ENCODE measurements at regions not wholly inside any gene's neighbourhood (a gene's known extent, or its start where the extent isn't known, plus 50 kb on each side); places are given as distances from the start of the nearest gene placed in this dataset.

- Histone ChIP-seq H3K36me3 (ENCODE audit: control insufficient read depth, insufficient read depth, low read length, severe bottlenecking) (no peaks in the 10 kb centered on the region), H3K9ac (ENCODE audit: low read length) (no peak overlapping the region), H3K4me3 (ENCODE audit: low read length) (no peak overlapping the region), H3K9me3 (ENCODE audit: control insufficient read depth, low read length) (no peaks in the 10 kb centered on the region), H3K27me3 (replicated peaks; ENCODE audit: control insufficient read depth, insufficient read depth, low read length) (peaks cover 17% of the 10 kb centered on the region), H3K4me1 (ENCODE audit: control insufficient read depth, insufficient read depth, low read length) (no peaks in the 10 kb centered on the region)
- DNase-seq (ENCODE audit: low read depth): no peak
These were observed 116.1 kb downstream of the OR13A1 start for GRCh38 chr10:45199205-45199740.

- no peaks in the 10 kb centered on the region for H3K36me3 ChIP-seq (ENCODE audit: control insufficient read depth, insufficient read depth, low read length, severe bottlenecking)
These were observed 114.1 kb downstream of the OR13A1 start for GRCh38 chr10:45201271-45201670.

GRCh38 chr10:45202242-45202641 lies 113.2 kb downstream of the OR13A1 start:
- H3K4me3 ChIP-seq (ENCODE audit: low read length): no peak overlapping the region
- H3K27me3 ChIP-seq (replicated peaks; ENCODE audit: control insufficient read depth, insufficient read depth, low read length): peaks cover 19% of the 10 kb centered on the region
- no peaks in the 10 kb centered on the region for H3K36me3 ChIP-seq (ENCODE audit: control insufficient read depth, insufficient read depth, low read length, severe bottlenecking)
- DNase-seq (ENCODE audit: low read depth): no peak
- H3K9me3 ChIP-seq (ENCODE audit: control insufficient read depth, low read length): no peaks in the 10 kb centered on the region
- H3K4me1 ChIP-seq (ENCODE audit: control insufficient read depth, insufficient read depth, low read length): no peaks in the 10 kb centered on the region
- no peak overlapping the region for H3K9ac ChIP-seq (ENCODE audit: low read length)

More at GRCh38 chr10:45201271-45201670, 114.1 kb downstream of the OR13A1 start:
- H3K9me3 ChIP-seq (ENCODE audit: control insufficient read depth, low read length): no peaks in the 10 kb centered on the region
- H3K27me3 ChIP-seq (replicated peaks; ENCODE audit: control insufficient read depth, insufficient read depth, low read length): peaks cover 19% of the 10 kb centered on the region
- H3K4me3 ChIP-seq (ENCODE audit: low read length): no peak overlapping the region
- no peak overlapping the region for H3K9ac ChIP-seq (ENCODE audit: low read length)
- DNase-seq (ENCODE audit: low read depth): no peak
- H3K4me1 ChIP-seq (ENCODE audit: control insufficient read depth, insufficient read depth, low read length): no peaks in the 10 kb centered on the region

- no peak overlapping the region for H3K9ac ChIP-seq (ENCODE audit: low read length)
- no peaks in the 10 kb centered on the region for H3K4me1 ChIP-seq (ENCODE audit: control insufficient read depth, insufficient read depth, low read length)
- no peak for DNase-seq (ENCODE audit: low read depth)
- no peak overlapping the region for H3K4me3 ChIP-seq (ENCODE audit: low read length)
- no peaks in the 10 kb centered on the region for H3K36me3 ChIP-seq (ENCODE audit: control insufficient read depth, insufficient read depth, low read length, severe bottlenecking)
- peaks cover 22% of the 10 kb centered on the region for H3K9me3 ChIP-seq (ENCODE audit: control insufficient read depth, low read length)
- H3K27me3 ChIP-seq (replicated peaks; ENCODE audit: control insufficient read depth, insufficient read depth, low read length): peaks cover 16% of the 10 kb centered on the region
These were observed 110.2 kb downstream of the OR13A1 start for GRCh38 chr10:45204954-45205775.

- H3K4me3 ChIP-seq (ENCODE audit: low read length): no peak overlapping the region
- no peaks in the 10 kb centered on the region for H3K4me1 ChIP-seq (ENCODE audit: control insufficient read depth, insufficient read depth, low read length)
- H3K9me3 ChIP-seq (ENCODE audit: control insufficient read depth, low read length): peaks cover 29% of the 10 kb centered on the region
- H3K36me3 ChIP-seq (ENCODE audit: control insufficient read depth, insufficient read depth, low read length, severe bottlenecking): no peaks in the 10 kb centered on the region
- no peak for DNase-seq (ENCODE audit: low read depth)
- H3K27me3 ChIP-seq (replicated peaks; ENCODE audit: control insufficient read depth, insufficient read depth, low read length): no peaks in the 10 kb centered on the region
- no peak overlapping the region for H3K9ac ChIP-seq (ENCODE audit: low read length)
These were observed 105.5 kb downstream of the OR13A1 start for GRCh38 chr10:45209888-45210287.

- DNase-seq (ENCODE audit: low read depth): no peak
- peaks cover 29% of the 10 kb centered on the region for H3K9me3 ChIP-seq (ENCODE audit: control insufficient read depth, low read length)
- no peaks in the 10 kb centered on the region for H3K36me3 ChIP-seq (ENCODE audit: control insufficient read depth, insufficient read depth, low read length, severe bottlenecking)
- no peak overlapping the region for H3K4me3 ChIP-seq (ENCODE audit: low read length)
- no peaks in the 10 kb centered on the region for H3K27me3 ChIP-seq (replicated peaks; ENCODE audit: control insufficient read depth, insufficient read depth, low read length)
- no peak overlapping the region for H3K9ac ChIP-seq (ENCODE audit: low read length)
- no peaks in the 10 kb centered on the region for H3K4me1 ChIP-seq (ENCODE audit: control insufficient read depth, insufficient read depth, low read length)
These were observed 103.8 kb downstream of the OR13A1 start for GRCh38 chr10:45211576-45211975.

GRCh38 chr10:45219416-45219815 lies 96.0 kb downstream of the OR13A1 start:
- no peak for DNase-seq (ENCODE audit: low read depth)
- H3K27me3 ChIP-seq (replicated peaks; ENCODE audit: control insufficient read depth, insufficient read depth, low read length): peaks cover 7% of the 10 kb centered on the region
- no peaks in the 10 kb centered on the region for H3K4me1 ChIP-seq (ENCODE audit: control insufficient read depth, insufficient read depth, low read length)
- H3K9me3 ChIP-seq (ENCODE audit: control insufficient read depth, low read length): no peaks in the 10 kb centered on the region
- no peaks in the 10 kb centered on the region for H3K36me3 ChIP-seq (ENCODE audit: control insufficient read depth, insufficient read depth, low read length, severe bottlenecking)
- no peak overlapping the region for H3K4me3 ChIP-seq (ENCODE audit: low read length)
- H3K9ac ChIP-seq (ENCODE audit: low read length): no peak overlapping the region

GRCh38 chr10:45220931-45221330 lies 94.5 kb downstream of the OR13A1 start:
- Histone ChIP-seq H3K4me1 (ENCODE audit: control insufficient read depth, insufficient read depth, low read length) (no peaks in the 10 kb centered on the region), H3K4me3 (ENCODE audit: low read length) (no peak overlapping the region), H3K27me3 (replicated peaks; ENCODE audit: control insufficient read depth, insufficient read depth, low read length) (peaks cover 12% of the 10 kb centered on the region), H3K36me3 (ENCODE audit: control insufficient read depth, insufficient read depth, low read length, severe bottlenecking) (no peaks in the 10 kb centered on the region), H3K9ac (ENCODE audit: low read length) (no peak overlapping the region), H3K9me3 (ENCODE audit: control insufficient read depth, low read length) (no peaks in the 10 kb centered on the region)
- no peak for DNase-seq (ENCODE audit: low read depth)

- no peak overlapping the region for H3K9ac ChIP-seq (ENCODE audit: low read length)
- peaks cover 30% of the 10 kb centered on the region for H3K27me3 ChIP-seq (replicated peaks; ENCODE audit: control insufficient read depth, insufficient read depth, low read length)
- H3K4me3 ChIP-seq (ENCODE audit: low read length): peak overlapping the region; percentile 12
- no peak for DNase-seq (ENCODE audit: low read depth)
- no peaks in the 10 kb centered on the region for H3K4me1 ChIP-seq (ENCODE audit: control insufficient read depth, insufficient read depth, low read length)
- no peaks in the 10 kb centered on the region for H3K9me3 ChIP-seq (ENCODE audit: control insufficient read depth, low read length)
- no peaks in the 10 kb centered on the region for H3K36me3 ChIP-seq (ENCODE audit: control insufficient read depth, insufficient read depth, low read length, severe bottlenecking)
These were observed 91.1 kb downstream of the OR13A1 start for GRCh38 chr10:45224219-45224841.

GRCh38 chr10:45227042-45227441 lies 88.4 kb downstream of the OR13A1 start:
- Histone ChIP-seq H3K9me3 (ENCODE audit: control insufficient read depth, low read length) (peaks cover 10% of the 10 kb centered on the region), H3K27me3 (replicated peaks; ENCODE audit: control insufficient read depth, insufficient read depth, low read length) (peaks cover 26% of the 10 kb centered on the region), H3K36me3 (ENCODE audit: control insufficient read depth, insufficient read depth, low read length, severe bottlenecking) (no peaks in the 10 kb centered on the region), H3K4me1 (ENCODE audit: control insufficient read depth, insufficient read depth, low read length) (no peaks in the 10 kb centered on the region), H3K9ac (ENCODE audit: low read length) (no peak overlapping the region), H3K4me3 (ENCODE audit: low read length) (no peak overlapping the region)
- no peak for DNase-seq (ENCODE audit: low read depth)

- no peak overlapping the region for H3K4me3 ChIP-seq (ENCODE audit: low read length)
- peaks cover 26% of the 10 kb centered on the region for H3K27me3 ChIP-seq (replicated peaks; ENCODE audit: control insufficient read depth, insufficient read depth, low read length)
- H3K36me3 ChIP-seq (ENCODE audit: control insufficient read depth, insufficient read depth, low read length, severe bottlenecking): no peaks in the 10 kb centered on the region
- DNase-seq (ENCODE audit: low read depth): no peak
- H3K4me1 ChIP-seq (ENCODE audit: control insufficient read depth, insufficient read depth, low read length): no peaks in the 10 kb centered on the region
- no peak overlapping the region for H3K9ac ChIP-seq (ENCODE audit: low read length)
- H3K9me3 ChIP-seq (ENCODE audit: control insufficient read depth, low read length): peaks cover 10% of the 10 kb centered on the region
These were observed 88.0 kb downstream of the OR13A1 start for GRCh38 chr10:45227456-45227855.

All from adipocyte (in vitro differentiated cells).